ENCODE measurements at regions not wholly inside any gene's neighbourhood (a gene's known extent, or its start where the extent isn't known, plus 50 kb on each side); places are given as distances from the start of the nearest gene placed in this dataset.
"Not testable (repeated sequence)": the region's sequence is repeated elsewhere in the genome, so short reads cannot be mapped to it uniquely, and the experiment has no call there.

GRCh38 chr6:103504501-103505154, 1355.1 kb downstream of the HACE1 start:
- no peak for DNase-seq

GRCh38 chr6:103496588-103496987, 1363.1 kb downstream of the HACE1 start:
- DNase-seq, result not testable (repeated sequence)

GRCh38 chr6:103456652-103457051, 1403.1 kb downstream of the HACE1 start:
- DNase-seq, result no peak

GRCh38 chr6:103455275-103455674, 1404.4 kb downstream of the HACE1 start:
- no peak for DNase-seq

GRCh38 chr6:103409475-103409874, 1450.2 kb downstream of the HACE1 start:
- no peak for DNase-seq

GRCh38 chr6:103405321-103405720, 1454.4 kb downstream of the HACE1 start:
- DNase-seq, result no peak

- DNase-seq, result no peak
Observed at GRCh38 chr6:103404799-103405198, 1454.9 kb downstream of the HACE1 start.

GRCh38 chr6:103396768-103397167, 1463.0 kb downstream of the HACE1 start:
- DNase-seq, result no peak

- DNase-seq, result no peak
Observed at GRCh38 chr6:103379272-103379671, 1480.4 kb downstream of the HACE1 start.

- DNase-seq, result no peak
Observed at GRCh38 chr6:103367212-103367611, 1492.5 kb downstream of the HACE1 start.

GRCh38 chr6:103356531-103356930, 1503.2 kb downstream of the HACE1 start:
- DNase-seq, result no peak

- no peak for DNase-seq
Observed at GRCh38 chr6:103344554-103345163, 1515.1 kb downstream of the HACE1 start.

- no peak for DNase-seq
Observed at GRCh38 chr6:103335412-103335811, 1524.3 kb downstream of the HACE1 start.

- DNase-seq, result no peak
Observed at GRCh38 chr6:103326760-103327757, 1532.7 kb downstream of the HACE1 start.

GRCh38 chr6:103313432-103313831, 1546.3 kb downstream of the HACE1 start:
- no peak for DNase-seq

- not testable (repeated sequence) for DNase-seq
Observed at GRCh38 chr6:103294376-103294775, 1565.3 kb downstream of the HACE1 start.

GRCh38 chr6:103284835-103285234, 1574.9 kb downstream of the HACE1 start:
- no peak for DNase-seq

- no peak for DNase-seq
Observed at GRCh38 chr6:103280417-103280816, 1579.3 kb downstream of the HACE1 start.

GRCh38 chr6:103277936-103278335, 1581.8 kb downstream of the HACE1 start:
- DNase-seq, result no peak

- no peak for DNase-seq
Observed at GRCh38 chr6:103273048-103273447, 1586.7 kb downstream of the HACE1 start.

GRCh38 chr6:103269581-103269980, 1590.1 kb downstream of the HACE1 start:
- DNase-seq, result no peak

GRCh38 chr6:103268335-103268734, 1591.4 kb downstream of the HACE1 start:
- no peak for DNase-seq

- no peak for DNase-seq
Observed at GRCh38 chr6:103264020-103264419, 1595.7 kb downstream of the HACE1 start.

- DNase-seq, result no peak
Observed at GRCh38 chr6:103255132-103255531, 1604.6 kb downstream of the HACE1 start.

Measured in amniotic stem cell (primary cell).